ENCODE measurements at regions not wholly inside any gene's neighbourhood (a gene's known extent, or its start where the extent isn't known, plus 50 kb on each side); places are given as distances from the start of the nearest gene placed in this dataset.
"Not testable (repeated sequence)": the region's sequence is repeated elsewhere in the genome, so short reads cannot be mapped to it uniquely, and the experiment has no call there.

DNA sequence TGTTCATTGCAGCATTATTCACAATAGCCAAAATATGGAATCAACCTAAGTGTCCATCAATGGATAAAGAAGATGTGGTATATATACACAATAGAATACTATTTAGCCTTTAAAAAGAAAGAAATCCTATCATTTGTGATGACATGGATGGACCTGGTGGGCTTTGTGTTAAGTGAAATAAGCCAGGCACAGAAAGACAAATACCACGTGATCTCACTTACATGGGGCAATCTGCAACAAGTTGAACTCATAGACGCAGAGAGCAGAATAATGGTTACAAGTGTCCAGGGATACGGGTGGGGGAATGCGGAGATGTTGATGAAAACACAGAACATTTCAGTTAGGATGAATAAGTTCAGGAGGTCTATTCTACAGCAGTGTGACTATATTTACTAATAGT, 66.4 kb upstream of the ALDH1B1 start:
- no peaks in the 10 kb centered on the region for H3K36me3 ChIP-seq (ENCODE audit: insufficient read depth, low read length)
- no peak overlapping the region for H2AFZ ChIP-seq (ENCODE audit: low read length)
- H3F3A ChIP-seq (ENCODE audit: insufficient read depth, low read length), result no peaks in the 10 kb centered on the region

DNA sequence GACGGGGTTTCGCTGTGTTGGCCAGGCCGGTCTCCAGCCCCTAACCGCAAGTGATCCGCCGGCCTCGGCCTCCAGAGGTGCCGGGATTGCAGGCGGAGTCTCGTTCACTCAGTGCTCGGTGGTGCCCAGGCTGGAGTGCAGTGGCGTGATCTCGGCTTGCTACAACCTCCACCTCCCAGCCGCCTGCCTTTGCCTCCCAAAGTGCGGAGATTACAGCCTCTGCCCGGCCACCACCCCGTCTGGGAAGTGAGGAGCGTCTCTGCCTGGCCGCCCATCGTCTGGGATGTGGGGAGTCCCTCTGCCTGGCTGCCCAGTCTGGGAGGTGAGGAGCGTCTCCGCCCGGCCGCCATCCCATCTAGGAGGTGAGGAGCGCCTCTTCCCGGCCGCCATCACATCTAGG, 68.3 kb upstream of the ALDH1B1 start:
- not testable (repeated sequence) for H3K4me1 ChIP-seq (ENCODE audit: insufficient read depth, low read length, severe bottlenecking); H3K27me3 ChIP-seq (ENCODE audit: insufficient read depth, low read length); H3K9me2 ChIP-seq (ENCODE audit: low read depth, low read length); H2AFZ ChIP-seq (ENCODE audit: low read length); H3K36me3 ChIP-seq (ENCODE audit: insufficient read depth, low read length); H3K27ac ChIP-seq (ENCODE audit: low read depth, low read length, poor library complexity, severe bottlenecking); H3K4me2 ChIP-seq (ENCODE audit: low read length); H3F3A ChIP-seq (ENCODE audit: insufficient read depth, low read length); H3K9me3 ChIP-seq (ENCODE audit: low read length); H4K20me1 ChIP-seq (ENCODE audit: insufficient read depth, low read length); H3K9ac ChIP-seq (ENCODE audit: low read length); H3K79me2 ChIP-seq (ENCODE audit: insufficient read depth, low read length); H3K4me3 ChIP-seq (ENCODE audit: low read depth, low read length, poor library complexity, severe bottlenecking)

More for the DNA sequence above, 66.4 kb upstream of the ALDH1B1 start:
- Histone ChIP-seq H3K4me2 (ENCODE audit: low read length) (no peak overlapping the region), H3K9me3 (ENCODE audit: low read length) (no peaks in the 10 kb centered on the region), H3K9ac (ENCODE audit: low read length) (no peak overlapping the region), H3K4me3 (ENCODE audit: low read depth, low read length, poor library complexity, severe bottlenecking) (no peak overlapping the region), H3K9me2 (ENCODE audit: low read depth, low read length) (no peaks in the 10 kb centered on the region), H3K27me3 (ENCODE audit: insufficient read depth, low read length) (no peaks in the 10 kb centered on the region), H4K20me1 (ENCODE audit: insufficient read depth, low read length) (no peaks in the 10 kb centered on the region), H3K27ac (ENCODE audit: low read depth, low read length, poor library complexity, severe bottlenecking) (no peak overlapping the region), H3K79me2 (ENCODE audit: insufficient read depth, low read length) (no peaks in the 10 kb centered on the region), H3K4me1 (ENCODE audit: insufficient read depth, low read length, severe bottlenecking) (no peaks in the 10 kb centered on the region)
- no peak for TF ChIP-seq EZH2 (IDR thresholded peaks at IDR 0.05; ENCODE audit: borderline replicate concordance, low read length)
- TF ChIP-seq, protein P1, sequence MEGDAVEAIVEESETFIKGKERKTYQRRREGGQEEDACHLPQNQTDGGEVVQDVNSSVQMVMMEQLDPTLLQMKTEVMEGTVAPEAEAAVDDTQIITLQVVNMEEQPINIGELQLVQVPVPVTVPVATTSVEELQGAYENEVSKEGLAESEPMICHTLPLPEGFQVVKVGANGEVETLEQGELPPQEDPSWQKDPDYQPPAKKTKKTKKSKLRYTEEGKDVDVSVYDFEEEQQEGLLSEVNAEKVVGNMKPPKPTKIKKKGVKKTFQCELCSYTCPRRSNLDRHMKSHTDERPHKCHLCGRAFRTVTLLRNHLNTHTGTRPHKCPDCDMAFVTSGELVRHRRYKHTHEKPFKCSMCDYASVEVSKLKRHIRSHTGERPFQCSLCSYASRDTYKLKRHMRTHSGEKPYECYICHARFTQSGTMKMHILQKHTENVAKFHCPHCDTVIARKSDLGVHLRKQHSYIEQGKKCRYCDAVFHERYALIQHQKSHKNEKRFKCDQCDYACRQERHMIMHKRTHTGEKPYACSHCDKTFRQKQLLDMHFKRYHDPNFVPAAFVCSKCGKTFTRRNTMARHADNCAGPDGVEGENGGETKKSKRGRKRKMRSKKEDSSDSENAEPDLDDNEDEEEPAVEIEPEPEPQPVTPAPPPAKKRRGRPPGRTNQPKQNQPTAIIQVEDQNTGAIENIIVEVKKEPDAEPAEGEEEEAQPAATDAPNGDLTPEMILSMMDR (IDR thresholded peaks at IDR 0.05; ENCODE audit: low read length), result no peak

DNA sequence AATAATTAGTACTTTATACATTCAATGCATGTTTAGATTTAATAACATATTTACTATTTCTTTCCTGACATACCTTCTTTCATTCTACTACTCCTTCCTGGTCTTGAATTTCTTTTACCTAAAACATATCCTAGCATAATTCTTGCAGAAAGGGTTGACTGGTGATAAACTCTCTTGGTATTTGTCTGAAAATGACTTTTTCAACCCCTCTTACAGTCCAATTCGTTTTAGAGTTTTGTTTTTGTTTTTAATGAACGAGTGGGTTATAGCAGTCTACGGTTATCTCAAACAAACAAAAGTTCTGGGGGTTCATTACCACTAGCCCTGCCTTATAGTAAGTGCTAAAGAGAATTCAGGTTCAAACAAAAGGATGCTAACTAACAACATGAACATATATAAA, 69.6 kb upstream of the ALDH1B1 start:
- Histone ChIP-seq H3K9me3 (ENCODE audit: low read length) (no peaks in the 10 kb centered on the region), H2AFZ (ENCODE audit: low read length) (no peak overlapping the region), H3K27me3 (ENCODE audit: insufficient read depth, low read length) (no peaks in the 10 kb centered on the region; the same call in 1 of the 2 replicates), H3K36me3 (ENCODE audit: insufficient read depth, low read length) (no peaks in the 10 kb centered on the region), H3F3A (ENCODE audit: insufficient read depth, low read length) (no peaks in the 10 kb centered on the region), H3K79me2 (ENCODE audit: insufficient read depth, low read length) (no peaks in the 10 kb centered on the region), H3K4me1 (ENCODE audit: insufficient read depth, low read length, severe bottlenecking) (no peaks in the 10 kb centered on the region), H3K4me3 (ENCODE audit: low read depth, low read length, poor library complexity, severe bottlenecking) (no peak overlapping the region), H3K9me2 (ENCODE audit: low read depth, low read length) (no peaks in the 10 kb centered on the region), H4K20me1 (ENCODE audit: insufficient read depth, low read length) (no peaks in the 10 kb centered on the region), H3K9ac (ENCODE audit: low read length) (no peak overlapping the region), H3K27ac (ENCODE audit: low read depth, low read length, poor library complexity, severe bottlenecking) (no peak overlapping the region), H3K4me2 (ENCODE audit: low read length) (no peak overlapping the region)
- TF ChIP-seq EZH2 (IDR thresholded peaks at IDR 0.05; ENCODE audit: borderline replicate concordance, low read length), result no peak

DNA sequence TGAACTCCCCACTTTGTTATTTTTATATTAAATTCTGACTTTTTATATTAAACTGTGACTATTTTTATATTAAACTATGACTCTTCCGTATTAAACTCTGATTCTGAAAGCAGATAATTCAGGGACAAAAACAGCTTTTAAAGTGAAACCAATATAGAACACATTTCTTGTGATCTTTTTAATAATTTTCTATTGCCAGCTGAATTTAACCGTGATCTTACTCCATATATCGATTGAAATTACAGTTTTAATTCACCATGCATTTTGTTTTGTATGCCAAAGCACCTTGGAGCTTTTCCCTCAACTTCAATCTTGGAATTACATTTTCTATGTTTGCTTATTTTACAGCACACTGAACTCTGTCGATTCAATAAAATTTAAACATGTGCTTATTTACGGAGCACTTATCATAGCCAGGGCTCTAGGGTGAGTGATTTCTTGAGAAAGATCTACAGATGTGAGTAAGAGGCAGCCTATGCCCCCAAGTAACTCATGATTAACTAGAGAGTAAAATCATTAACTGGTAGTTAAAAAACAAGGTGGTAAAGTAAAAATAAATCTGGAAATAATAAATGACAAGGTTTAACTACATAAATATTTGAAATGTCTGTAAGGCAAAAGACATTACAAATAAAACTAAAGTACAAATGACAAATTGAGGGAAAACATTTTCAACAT, 72.9 kb upstream of the ALDH1B1 start:
- Histone ChIP-seq H3K9me2 (ENCODE audit: low read depth, low read length) (no peaks in the 10 kb centered on the region), H3K4me2 (ENCODE audit: low read length) (no peak overlapping the region), H4K20me1 (ENCODE audit: insufficient read depth, low read length) (no peaks in the 10 kb centered on the region), H3K79me2 (ENCODE audit: insufficient read depth, low read length) (no peaks in the 10 kb centered on the region), H3K9ac (ENCODE audit: low read length) (no peak overlapping the region), H2AFZ (ENCODE audit: low read length) (no peak overlapping the region), H3K27me3 (ENCODE audit: insufficient read depth, low read length) (no peaks in the 10 kb centered on the region; the same call in 1 of the 2 replicates), H3K36me3 (ENCODE audit: insufficient read depth, low read length) (no peaks in the 10 kb centered on the region), H3K4me3 (ENCODE audit: low read depth, low read length, poor library complexity, severe bottlenecking) (no peak overlapping the region), H3K9me3 (ENCODE audit: low read length) (no peaks in the 10 kb centered on the region), H3K27ac (ENCODE audit: low read depth, low read length, poor library complexity, severe bottlenecking) (no peak overlapping the region), H3K4me1 (ENCODE audit: insufficient read depth, low read length, severe bottlenecking) (no peaks in the 10 kb centered on the region), H3F3A (ENCODE audit: insufficient read depth, low read length) (no peaks in the 10 kb centered on the region)
- TF ChIP-seq, protein P1 (IDR thresholded peaks at IDR 0.05; ENCODE audit: low read length), result no peak
- TF ChIP-seq EZH2 (IDR thresholded peaks at IDR 0.05; ENCODE audit: borderline replicate concordance, low read length), result no peak

Measured in OCI-LY1 (cell line).